DMS153 treated with DMSO at 0.1 percent for 48 hours (cell line): ENCODE measurements at regions not wholly inside any gene's neighbourhood (a gene's known extent, or its start where the extent isn't known, plus 50 kb on each side); places are given as distances from the start of the nearest gene placed in this dataset.

Source experiments
- DNase-seq: peaks from one replicate; lab custom pipeline; 2025; ENCODE audit not compliant: unreplicated experiment; lab: John Stamatoyannopoulos, UW

GRCh38 chr13:39965309-39965708, 309.8 kb downstream of the COG6 start:
- no peak for DNase-seq

- no peak for DNase-seq
These were observed 311.9 kb downstream of the COG6 start for GRCh38 chr13:39967199-39967959.

GRCh38 chr13:39968646-39969475, 313.4 kb downstream of the COG6 start:
- no peak for DNase-seq

- DNase-seq, result no peak
These were observed 314.9 kb downstream of the COG6 start for GRCh38 chr13:39970177-39970846.

- no peak for DNase-seq
These were observed 316.1 kb downstream of the COG6 start for GRCh38 chr13:39971526-39971925.

- DNase-seq, result no peak
These were observed 321.0 kb downstream of the COG6 start for GRCh38 chr13:39976481-39976880.

GRCh38 chr13:39981056-39981455, 325.6 kb downstream of the COG6 start:
- no peak for DNase-seq

GRCh38 chr13:39982745-39983144, 327.3 kb downstream of the COG6 start:
- DNase-seq, result no peak

GRCh38 chr13:39985071-39985470, 329.6 kb downstream of the COG6 start:
- no peak for DNase-seq

GRCh38 chr13:39988351-39988750, 332.9 kb downstream of the COG6 start:
- no peak for DNase-seq

GRCh38 chr13:39998166-39998565, 342.7 kb downstream of the COG6 start:
- DNase-seq, result no peak

GRCh38 chr13:40002016-40002415, 346.6 kb downstream of the COG6 start:
- DNase-seq, result no peak

- no peak for DNase-seq
These were observed 358.1 kb downstream of the COG6 start for GRCh38 chr13:40013554-40013953.

- no peak for DNase-seq
These were observed 361.6 kb downstream of the COG6 start for GRCh38 chr13:40016953-40017660.

- DNase-seq, result no peak
These were observed 362.3 kb downstream of the COG6 start for GRCh38 chr13:40017662-40018262.

GRCh38 chr13:40023595-40024203, 368.2 kb downstream of the COG6 start:
- no peak for DNase-seq

- DNase-seq, result no peak
These were observed 368.9 kb downstream of the COG6 start for GRCh38 chr13:40024204-40024966.

GRCh38 chr13:40024967-40025714, 369.7 kb downstream of the COG6 start:
- DNase-seq, result no peak

- DNase-seq, result no peak
These were observed 370.7 kb downstream of the COG6 start for GRCh38 chr13:40026174-40026585.
